GM11168 (cell line): ENCODE measurements at regions not wholly inside any gene's neighbourhood (a gene's known extent, or its start where the extent isn't known, plus 50 kb on each side); places are given as distances from the start of the nearest gene placed in this dataset.

Source experiments
- in situ Hi-C: fragments of 300-500 bp; cut with MboI; formaldehyde crosslinking; loops from one replicate; pipeline ENCODE4 v1.12.0; 2022; ENCODE audit warnings: low sequenced_read_pairs; ENCODE audit not compliant: unreplicated experiment

- in situ Hi-C loops = no loop called here
These were observed 105.8 kb upstream of the WLS start for GRCh38 chr1:68338081-68338480.

GRCh38 chr1:68332041-68332440, 99.7 kb upstream of the WLS start:
- in situ Hi-C loops = no loop called here

- in situ Hi-C loops = no loop called here
These were observed 99.0 kb upstream of the WLS start for GRCh38 chr1:68331117-68331865.

- in situ Hi-C loops = no loop called here
These were observed 98.1 kb upstream of the WLS start for GRCh38 chr1:68330391-68330790.

GRCh38 chr1:68329096-68329835, 96.9 kb upstream of the WLS start:
- in situ Hi-C loops = no loop called here

- in situ Hi-C loops = no loop called here
These were observed 96.2 kb upstream of the WLS start for GRCh38 chr1:68328490-68328889.

- in situ Hi-C loops = no loop called here
These were observed 95.1 kb upstream of the WLS start for GRCh38 chr1:68327414-68327813.

- in situ Hi-C loops = no loop called here
These were observed 94.2 kb upstream of the WLS start for GRCh38 chr1:68326481-68326880.

GRCh38 chr1:68324316-68324715, 92.0 kb upstream of the WLS start:
- in situ Hi-C loops = no loop called here

GRCh38 chr1:68322837-68323687, 90.7 kb upstream of the WLS start:
- in situ Hi-C loops = no loop called here

- in situ Hi-C loops = no loop called here
These were observed 89.8 kb upstream of the WLS start for GRCh38 chr1:68322096-68322495.

GRCh38 chr1:68321084-68321685, 88.9 kb upstream of the WLS start:
- in situ Hi-C loops = no loop called here

GRCh38 chr1:68320349-68320748, 88.0 kb upstream of the WLS start:
- in situ Hi-C loops = no loop called here

- in situ Hi-C loops = no loop called here
These were observed 87.6 kb upstream of the WLS start for GRCh38 chr1:68319907-68320306.

- in situ Hi-C loops = no loop called here
These were observed 85.2 kb upstream of the WLS start for GRCh38 chr1:68317543-68317942.

- in situ Hi-C loops = no loop called here
These were observed 81.9 kb upstream of the WLS start for GRCh38 chr1:68314151-68314780.

- in situ Hi-C loops = no loop called here
These were observed 81.4 kb upstream of the WLS start for GRCh38 chr1:68313735-68314134.

- in situ Hi-C loops = no loop called here
These were observed 75.7 kb upstream of the WLS start for GRCh38 chr1:68308034-68308433.

GRCh38 chr1:68307378-68307787, 75.1 kb upstream of the WLS start:
- in situ Hi-C loops = no loop called here

GRCh38 chr1:68301471-68302001, 69.2 kb upstream of the WLS start:
- in situ Hi-C loops = no loop called here
